Activated CD4-positive, alpha-beta T cell treated with anti-CD3 and anti-CD28 coated beads for 48 hours (primary cell): ENCODE measurements at regions not wholly inside any gene's neighbourhood (a gene's known extent, or its start where the extent isn't known, plus 50 kb on each side); places are given as distances from the start of the nearest gene placed in this dataset.
A peak's percentile ranks its signal among the peaks of the same experiment; 100 is the strongest.

ENCODE experiments used
- DNase-seq: peaks from one replicate; pipeline ENCODE4 v3.0.0-alpha.2; 2020

GRCh38 chr10:88178758-88179157, 315.3 kb downstream of the PTEN start:
- DNase-seq = no peak

GRCh38 chr10:88179831-88180230, 316.4 kb downstream of the PTEN start:
- DNase-seq = no peak

GRCh38 chr10:88181902-88182600, 318.6 kb downstream of the PTEN start:
- DNase-seq = no peak

GRCh38 chr10:88182601-88182930, 319.1 kb downstream of the PTEN start:
- DNase-seq = no peak

- DNase-seq = no peak
Observed at GRCh38 chr10:88184543-88185297, 321.3 kb downstream of the PTEN start.

- no peak for DNase-seq
Observed at GRCh38 chr10:88185830-88186229, 322.4 kb downstream of the PTEN start.

- no peak for DNase-seq
Observed at GRCh38 chr10:88186335-88186734, 322.9 kb downstream of the PTEN start.

- DNase-seq = no peak
Observed at GRCh38 chr10:88187472-88187871, 324.0 kb downstream of the PTEN start.

GRCh38 chr10:88190123-88190522, 326.7 kb downstream of the PTEN start:
- no peak for DNase-seq

GRCh38 chr10:88190540-88191235, 327.3 kb downstream of the PTEN start:
- no peak for DNase-seq

GRCh38 chr10:88193018-88193417, 329.6 kb downstream of the PTEN start:
- DNase-seq = no peak

- peak; percentile 19 for DNase-seq
Observed at GRCh38 chr10:88194041-88194887, 330.8 kb downstream of the PTEN start.

- DNase-seq = no peak
Observed at GRCh38 chr10:88194961-88195367, 331.5 kb downstream of the PTEN start.

GRCh38 chr10:88195841-88196240, 332.4 kb downstream of the PTEN start:
- DNase-seq = no peak

GRCh38 chr10:88196291-88196690, 332.9 kb downstream of the PTEN start:
- DNase-seq = no peak

- no peak for DNase-seq
Observed at GRCh38 chr10:88198023-88198422, 334.6 kb downstream of the PTEN start.

GRCh38 chr10:88200312-88201032, 337.0 kb downstream of the PTEN start:
- DNase-seq = no peak

- no peak for DNase-seq
Observed at GRCh38 chr10:88205842-88206446, 342.5 kb downstream of the PTEN start.

- DNase-seq = no peak
Observed at GRCh38 chr10:88207121-88207546, 343.7 kb downstream of the PTEN start.

- no peak for DNase-seq
Observed at GRCh38 chr10:88209231-88209630, 345.8 kb downstream of the PTEN start.

- no peak for DNase-seq
Observed at GRCh38 chr10:88209837-88210561, 346.6 kb downstream of the PTEN start.
